ENCODE measurements at regions not wholly inside any gene's neighbourhood (a gene's known extent, or its start where the extent isn't known, plus 50 kb on each side); places are given as distances from the start of the nearest gene placed in this dataset.

DNA sequence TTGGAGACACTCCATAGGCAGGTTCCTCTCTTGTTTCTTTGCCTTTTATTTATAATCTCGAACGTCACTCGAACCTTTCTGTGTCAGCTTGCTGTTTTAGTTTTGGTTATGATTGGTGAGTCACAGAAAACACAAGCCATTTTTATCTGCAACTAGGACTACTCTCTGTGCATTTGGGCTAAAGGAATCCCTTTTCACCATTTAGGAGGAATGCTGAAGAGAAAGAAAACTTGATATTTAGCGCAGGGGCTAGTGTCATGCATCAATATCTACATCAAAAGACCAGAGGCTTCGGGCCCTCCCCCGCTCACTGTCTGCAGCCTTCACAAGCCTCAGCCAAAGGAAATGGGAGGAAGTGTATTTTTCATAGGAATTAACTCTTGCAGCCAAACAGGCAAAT lies 507.8 kb upstream of the CITED2 start:
- no peaks in the 10 kb centered on the region for H3K27me3 ChIP-seq (ENCODE audit: low read length)
- no peaks in the 10 kb centered on the region for H3K9me2 ChIP-seq (replicated peaks; ENCODE audit: insufficient read depth, low read length)
- no peak overlapping the region for H3K4me2 ChIP-seq (ENCODE audit: low read depth, low read length, poor library complexity, severe bottlenecking)
- no peaks in the 10 kb centered on the region for H3K36me3 ChIP-seq (ENCODE audit: low read length)
- H4K20me1 ChIP-seq (ENCODE audit: low read depth, low read length) = no peaks in the 10 kb centered on the region
- no peaks in the 10 kb centered on the region for H3K9me3 ChIP-seq (ENCODE audit: insufficient read depth, low read length)
- H3F3A ChIP-seq (ENCODE audit: insufficient read depth) = no peaks in the 10 kb centered on the region
- H3K27ac ChIP-seq (ENCODE audit: low read depth, low read length) = no peak overlapping the region
- TF ChIP-seq EZH2phosphoT487 (conservative IDR thresholded peaks at IDR 0.05; ENCODE audit: low read length) = no peak
- TF ChIP-seq, protein P1, sequence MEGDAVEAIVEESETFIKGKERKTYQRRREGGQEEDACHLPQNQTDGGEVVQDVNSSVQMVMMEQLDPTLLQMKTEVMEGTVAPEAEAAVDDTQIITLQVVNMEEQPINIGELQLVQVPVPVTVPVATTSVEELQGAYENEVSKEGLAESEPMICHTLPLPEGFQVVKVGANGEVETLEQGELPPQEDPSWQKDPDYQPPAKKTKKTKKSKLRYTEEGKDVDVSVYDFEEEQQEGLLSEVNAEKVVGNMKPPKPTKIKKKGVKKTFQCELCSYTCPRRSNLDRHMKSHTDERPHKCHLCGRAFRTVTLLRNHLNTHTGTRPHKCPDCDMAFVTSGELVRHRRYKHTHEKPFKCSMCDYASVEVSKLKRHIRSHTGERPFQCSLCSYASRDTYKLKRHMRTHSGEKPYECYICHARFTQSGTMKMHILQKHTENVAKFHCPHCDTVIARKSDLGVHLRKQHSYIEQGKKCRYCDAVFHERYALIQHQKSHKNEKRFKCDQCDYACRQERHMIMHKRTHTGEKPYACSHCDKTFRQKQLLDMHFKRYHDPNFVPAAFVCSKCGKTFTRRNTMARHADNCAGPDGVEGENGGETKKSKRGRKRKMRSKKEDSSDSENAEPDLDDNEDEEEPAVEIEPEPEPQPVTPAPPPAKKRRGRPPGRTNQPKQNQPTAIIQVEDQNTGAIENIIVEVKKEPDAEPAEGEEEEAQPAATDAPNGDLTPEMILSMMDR (IDR thresholded peaks at IDR 0.05; ENCODE audit: insufficient read depth, low read length, poor library complexity, severe bottlenecking) = no peak
- H3K79me2 ChIP-seq (ENCODE audit: insufficient read depth, low read length) = no peaks in the 10 kb centered on the region
- no peak overlapping the region for H3K4me3 ChIP-seq (ENCODE audit: insufficient read depth, low read length, poor library complexity, severe bottlenecking)
- no peak overlapping the region for H2AFZ ChIP-seq (ENCODE audit: low read depth, low read length, severe bottlenecking)
- no peak overlapping the region for H3K9ac ChIP-seq (ENCODE audit: low read length)

GRCh38 chr6:139881728-139882211 lies 507.3 kb upstream of the CITED2 start:
- Histone ChIP-seq H3K9ac (ENCODE audit: low read length) (no peak overlapping the region), H3K79me2 (ENCODE audit: insufficient read depth, low read length) (no peaks in the 10 kb centered on the region), H3K9me3 (ENCODE audit: insufficient read depth, low read length) (no peaks in the 10 kb centered on the region), H3K27ac (ENCODE audit: low read depth, low read length) (no peak overlapping the region), H3K27me3 (ENCODE audit: low read length) (no peaks in the 10 kb centered on the region), H3K4me3 (ENCODE audit: insufficient read depth, low read length, poor library complexity, severe bottlenecking) (no peak overlapping the region), H2AFZ (ENCODE audit: low read depth, low read length, severe bottlenecking) (no peak overlapping the region), H4K20me1 (ENCODE audit: low read depth, low read length) (no peaks in the 10 kb centered on the region), H3K9me2 (replicated peaks; ENCODE audit: insufficient read depth, low read length) (no peaks in the 10 kb centered on the region), H3K36me3 (ENCODE audit: low read length) (no peaks in the 10 kb centered on the region), H3K4me2 (ENCODE audit: low read depth, low read length, poor library complexity, severe bottlenecking) (no peak overlapping the region), H3F3A (ENCODE audit: insufficient read depth) (no peaks in the 10 kb centered on the region)
- TF ChIP-seq EZH2phosphoT487 (conservative IDR thresholded peaks at IDR 0.05; ENCODE audit: low read length) = no peak
- TF ChIP-seq, protein P1 (IDR thresholded peaks at IDR 0.05; ENCODE audit: insufficient read depth, low read length, poor library complexity, severe bottlenecking) = peak; percentile 20

DNA sequence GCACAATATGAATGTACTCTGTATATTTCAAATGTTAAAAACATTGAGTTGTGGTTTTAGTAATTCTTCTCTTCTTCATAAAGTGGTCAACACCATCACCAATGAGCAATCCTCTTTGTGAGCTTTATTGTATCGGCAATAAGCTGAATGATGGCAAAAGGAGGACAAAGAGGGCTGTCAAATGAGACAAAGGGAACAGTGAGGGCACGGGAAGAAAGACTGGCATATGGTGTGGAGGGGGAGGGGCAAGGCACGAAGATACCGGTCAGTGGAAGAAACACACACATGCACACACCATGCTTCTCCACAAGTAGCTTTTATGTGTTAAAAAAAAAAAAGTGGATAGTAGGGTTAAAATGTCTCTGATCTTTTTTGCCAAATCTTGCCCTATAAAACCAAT lies 506.8 kb upstream of the CITED2 start:
- H3K9me3 ChIP-seq (ENCODE audit: insufficient read depth, low read length) = no peaks in the 10 kb centered on the region
- H3K27ac ChIP-seq (ENCODE audit: low read depth, low read length) = no peak overlapping the region
- TF ChIP-seq, protein P1 (IDR thresholded peaks at IDR 0.05; ENCODE audit: insufficient read depth, low read length, poor library complexity, severe bottlenecking) = no peak
- no peak for TF ChIP-seq EZH2phosphoT487 (conservative IDR thresholded peaks at IDR 0.05; ENCODE audit: low read length)
- no peaks in the 10 kb centered on the region for H3F3A ChIP-seq (ENCODE audit: insufficient read depth)
- H3K9ac ChIP-seq (ENCODE audit: low read length) = no peak overlapping the region
- no peaks in the 10 kb centered on the region for H3K79me2 ChIP-seq (ENCODE audit: insufficient read depth, low read length)
- no peak overlapping the region for H2AFZ ChIP-seq (ENCODE audit: low read depth, low read length, severe bottlenecking)
- H4K20me1 ChIP-seq (ENCODE audit: low read depth, low read length) = no peaks in the 10 kb centered on the region
- H3K4me2 ChIP-seq (ENCODE audit: low read depth, low read length, poor library complexity, severe bottlenecking) = no peak overlapping the region
- H3K9me2 ChIP-seq (replicated peaks; ENCODE audit: insufficient read depth, low read length) = no peaks in the 10 kb centered on the region
- H3K27me3 ChIP-seq (ENCODE audit: low read length) = no peaks in the 10 kb centered on the region
- H3K36me3 ChIP-seq (ENCODE audit: low read length) = no peaks in the 10 kb centered on the region
- no peak overlapping the region for H3K4me3 ChIP-seq (ENCODE audit: insufficient read depth, low read length, poor library complexity, severe bottlenecking)
